ENCODE measurements at regions not wholly inside any gene's neighbourhood (a gene's known extent, or its start where the extent isn't known, plus 50 kb on each side); places are given as distances from the start of the nearest gene placed in this dataset.

- no peak for ATAC-seq
- intact Hi-C loops (cut with DNase I) = loop anchor here (10.0 kb wide), 1 partner anchor 132 kb away; the partner anchor contains the start of gene PLPP3
- DNase-seq (ENCODE audit: missing footprints) = no peak
Observed at GRCh38 chr1:56442290-56442877, 137.0 kb downstream of the PLPP3 start.

- intact Hi-C loops (cut with DNase I) = loop anchor here (10.0 kb wide), 1 partner anchor 133 kb away; the partner anchor contains the start of gene PLPP3
- ATAC-seq (no peak), DNase-seq (ENCODE audit: missing footprints) (no peak)
Observed at GRCh38 chr1:56441601-56442000, 137.8 kb downstream of the PLPP3 start.

GRCh38 chr1:56439610-56440264 is 139.6 kb downstream of the PLPP3 start:
- DNase-seq (ENCODE audit: missing footprints) = no peak
- intact Hi-C loops (cut with DNase I) = loop anchor here (5.0 to 10.0 kb wide), 3 partner anchors 62 to 135 kb away; partner anchors contain the start of gene PLPP3
- ATAC-seq = peak; percentile 48

- DNase-seq (ENCODE audit: missing footprints) = no peak
- peak; percentile 81 for ATAC-seq
- intact Hi-C loops (cut with DNase I) = loop anchor here (5.0 kb wide), 2 partner anchors 62 to 68 kb away; no protein-coding TSS in a partner anchor
Observed at GRCh38 chr1:56438901-56439551, 140.3 kb downstream of the PLPP3 start.

- ATAC-seq (no peak), DNase-seq (ENCODE audit: missing footprints) (no peak)
- intact Hi-C loops (cut with DNase I) = loop anchor here (5.0 kb wide), 2 partner anchors 61 to 69 kb away; no protein-coding TSS in a partner anchor
Observed at GRCh38 chr1:56437959-56438358, 141.4 kb downstream of the PLPP3 start.

- intact Hi-C loops (cut with DNase I) = loop anchor here (5.0 kb wide), 2 partner anchors 60 to 70 kb away; no protein-coding TSS in a partner anchor
- DNase-seq (ENCODE audit: missing footprints) (no peak), ATAC-seq (no peak)
Observed at GRCh38 chr1:56436912-56437417, 142.4 kb downstream of the PLPP3 start.

GRCh38 chr1:56436296-56436695 is 143.1 kb downstream of the PLPP3 start:
- no peak for ATAC-seq
- intact Hi-C loops (cut with DNase I) = loop anchor here (5.0 kb wide), 2 partner anchors 59 to 71 kb away; no protein-coding TSS in a partner anchor
- DNase-seq (ENCODE audit: missing footprints) = no peak

GRCh38 chr1:56435434-56436262 is 143.7 kb downstream of the PLPP3 start:
- DNase-seq (ENCODE audit: missing footprints) = no peak
- intact Hi-C loops (cut with DNase I) = loop anchor here (5.0 kb wide), 2 partner anchors 58 to 72 kb away; no protein-coding TSS in a partner anchor
- no peak for ATAC-seq

- no peak for ATAC-seq
- no peak for DNase-seq (ENCODE audit: missing footprints)
- intact Hi-C loops (cut with DNase I) = loop anchor here (5.0 kb wide), 2 partner anchors 57 to 73 kb away; no protein-coding TSS in a partner anchor
Observed at GRCh38 chr1:56434740-56435139, 144.6 kb downstream of the PLPP3 start.

- DNase-seq (ENCODE audit: missing footprints) (no peak), ATAC-seq (no peak)
- intact Hi-C loops (cut with DNase I) = no loop called here
Observed at GRCh38 chr1:56434025-56434424, 145.3 kb downstream of the PLPP3 start.

- no peak for ATAC-seq
- DNase-seq (ENCODE audit: missing footprints) = no peak
- intact Hi-C loops (cut with DNase I) = no loop called here
Observed at GRCh38 chr1:56433056-56433577, 146.2 kb downstream of the PLPP3 start.

- DNase-seq (ENCODE audit: missing footprints) (no peak), ATAC-seq (no peak)
- intact Hi-C loops (cut with DNase I) = no loop called here
Observed at GRCh38 chr1:56432166-56432971, 147.0 kb downstream of the PLPP3 start.

GRCh38 chr1:56430141-56430839 is 149.1 kb downstream of the PLPP3 start:
- no peak for DNase-seq (ENCODE audit: missing footprints)
- ATAC-seq = no peak
- intact Hi-C loops (cut with DNase I) = no loop called here

- DNase-seq (ENCODE audit: missing footprints) (no peak), ATAC-seq (no peak)
- intact Hi-C loops (cut with DNase I) = no loop called here
Observed at GRCh38 chr1:56429288-56429687, 150.1 kb downstream of the PLPP3 start.

GRCh38 chr1:56426587-56427381 is 152.6 kb downstream of the PLPP3 start:
- ATAC-seq = no peak
- DNase-seq (ENCODE audit: missing footprints) = no peak
- intact Hi-C loops (cut with DNase I) = no loop called here

GRCh38 chr1:56425494-56426037 is 153.8 kb downstream of the PLPP3 start:
- intact Hi-C loops (cut with DNase I) = no loop called here
- no peak for ATAC-seq

More at GRCh38 chr1:56425494-56426037, 153.8 kb downstream of the PLPP3 start:
- no peak for DNase-seq (ENCODE audit: missing footprints)

All from Right ventricle myocardium inferior (tissue), 1 donor.